ENCODE measurements at regions not wholly inside any gene's neighbourhood (a gene's known extent, or its start where the extent isn't known, plus 50 kb on each side); places are given as distances from the start of the nearest gene placed in this dataset.

DNA sequence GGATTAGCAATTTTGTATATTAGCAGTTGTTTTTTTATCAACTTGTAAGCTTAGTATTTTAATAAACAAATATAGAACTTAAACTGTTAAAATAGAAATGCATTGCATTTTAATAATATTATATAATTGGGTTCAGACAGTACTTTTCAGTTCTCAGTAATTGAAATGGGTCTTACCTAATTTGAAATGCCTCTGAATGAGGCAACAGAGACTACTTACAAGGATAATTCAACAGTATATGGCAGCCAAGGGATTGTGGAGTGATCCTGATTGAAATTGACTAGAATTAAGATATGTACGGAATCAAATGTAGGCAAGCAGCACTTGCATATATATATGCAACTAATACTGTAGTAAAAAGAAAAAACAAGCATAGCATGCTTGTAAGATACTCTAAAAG, 1503.9 kb upstream of the MIR17HG start:
- no peaks in the 10 kb centered on the region for H3K36me3 ChIP-seq (ENCODE audit: insufficient read depth, low read length)
- H3K27ac ChIP-seq (ENCODE audit: low read depth, low read length): no peak overlapping the region
- no peak for DNase-seq (ENCODE audit: insufficient read length, low spot score, missing footprints)
- no peaks in the 10 kb centered on the region for H3K4me1 ChIP-seq (ENCODE audit: insufficient read depth, low read length)
- no peak overlapping the region for H3K4me2 ChIP-seq (ENCODE audit: insufficient read depth, low read length)
- peaks cover 2% of the 10 kb centered on the region for H3K9me3 ChIP-seq (ENCODE audit: low read depth, low read length)
- no peak overlapping the region for H2AFZ ChIP-seq (ENCODE audit: low read length)
- no peaks in the 10 kb centered on the region for H3K79me2 ChIP-seq (ENCODE audit: insufficient read depth, low read length)
- H3K4me3 ChIP-seq (ENCODE audit: insufficient read depth, low read length): no peak overlapping the region
- no peaks in the 10 kb centered on the region for H4K20me1 ChIP-seq (ENCODE audit: insufficient read depth, low read length)
- TF ChIP-seq, protein P1, sequence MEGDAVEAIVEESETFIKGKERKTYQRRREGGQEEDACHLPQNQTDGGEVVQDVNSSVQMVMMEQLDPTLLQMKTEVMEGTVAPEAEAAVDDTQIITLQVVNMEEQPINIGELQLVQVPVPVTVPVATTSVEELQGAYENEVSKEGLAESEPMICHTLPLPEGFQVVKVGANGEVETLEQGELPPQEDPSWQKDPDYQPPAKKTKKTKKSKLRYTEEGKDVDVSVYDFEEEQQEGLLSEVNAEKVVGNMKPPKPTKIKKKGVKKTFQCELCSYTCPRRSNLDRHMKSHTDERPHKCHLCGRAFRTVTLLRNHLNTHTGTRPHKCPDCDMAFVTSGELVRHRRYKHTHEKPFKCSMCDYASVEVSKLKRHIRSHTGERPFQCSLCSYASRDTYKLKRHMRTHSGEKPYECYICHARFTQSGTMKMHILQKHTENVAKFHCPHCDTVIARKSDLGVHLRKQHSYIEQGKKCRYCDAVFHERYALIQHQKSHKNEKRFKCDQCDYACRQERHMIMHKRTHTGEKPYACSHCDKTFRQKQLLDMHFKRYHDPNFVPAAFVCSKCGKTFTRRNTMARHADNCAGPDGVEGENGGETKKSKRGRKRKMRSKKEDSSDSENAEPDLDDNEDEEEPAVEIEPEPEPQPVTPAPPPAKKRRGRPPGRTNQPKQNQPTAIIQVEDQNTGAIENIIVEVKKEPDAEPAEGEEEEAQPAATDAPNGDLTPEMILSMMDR (IDR thresholded peaks at IDR 0.05; ENCODE audit: extremely low read depth, low read depth, low read length): no peak
- H3K27me3 ChIP-seq (ENCODE audit: insufficient read depth, low read length): no peaks in the 10 kb centered on the region

DNA sequence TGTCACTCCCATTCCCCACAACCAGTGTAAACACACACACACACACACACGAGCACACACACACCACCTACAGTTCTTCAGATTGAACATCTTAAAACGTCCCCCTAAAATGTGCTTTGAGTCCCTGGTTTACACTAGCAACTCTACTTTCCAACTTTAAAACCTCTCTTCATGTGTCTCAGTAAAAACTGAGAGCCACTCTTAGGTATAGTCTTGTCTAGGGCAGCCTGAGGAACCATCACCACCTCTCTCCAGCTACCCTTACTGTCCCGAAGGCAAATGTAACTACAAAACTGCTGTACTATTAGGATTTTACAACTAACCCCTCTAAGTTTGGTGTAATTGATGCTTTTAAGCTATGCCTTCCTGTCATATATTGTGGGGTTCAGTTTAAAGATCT, 1501.6 kb upstream of the MIR17HG start:
- H3K27me3 ChIP-seq (ENCODE audit: insufficient read depth, low read length): no peaks in the 10 kb centered on the region
- no peak overlapping the region for H3K4me3 ChIP-seq (ENCODE audit: insufficient read depth, low read length)
- TF ChIP-seq, protein P1 (IDR thresholded peaks at IDR 0.05; ENCODE audit: extremely low read depth, low read depth, low read length): no peak
- H3K36me3 ChIP-seq (ENCODE audit: insufficient read depth, low read length): no peaks in the 10 kb centered on the region
- H3K79me2 ChIP-seq (ENCODE audit: insufficient read depth, low read length): no peaks in the 10 kb centered on the region
- no peak overlapping the region for H3K27ac ChIP-seq (ENCODE audit: low read depth, low read length)
- DNase-seq (ENCODE audit: insufficient read length, low spot score, missing footprints): no peak
- H3K4me1 ChIP-seq (ENCODE audit: insufficient read depth, low read length): no peaks in the 10 kb centered on the region
- H3K4me2 ChIP-seq (ENCODE audit: insufficient read depth, low read length): no peak overlapping the region
- no peak overlapping the region for H2AFZ ChIP-seq (ENCODE audit: low read length)
- no peaks in the 10 kb centered on the region for H4K20me1 ChIP-seq (ENCODE audit: insufficient read depth, low read length)
- H3K9me3 ChIP-seq (ENCODE audit: low read depth, low read length): peaks cover 2% of the 10 kb centered on the region

GRCh38 chr13:89846926-89847585, 1500.4 kb upstream of the MIR17HG start:
- Histone ChIP-seq H3K4me3 (ENCODE audit: insufficient read depth, low read length) (no peak overlapping the region), H3K27me3 (ENCODE audit: insufficient read depth, low read length) (no peaks in the 10 kb centered on the region), H4K20me1 (ENCODE audit: insufficient read depth, low read length) (no peaks in the 10 kb centered on the region), H3K9me3 (ENCODE audit: low read depth, low read length) (no peaks in the 10 kb centered on the region), H3K27ac (ENCODE audit: low read depth, low read length) (no peak overlapping the region), H3K79me2 (ENCODE audit: insufficient read depth, low read length) (no peaks in the 10 kb centered on the region), H2AFZ (ENCODE audit: low read length) (no peak overlapping the region), H3K4me1 (ENCODE audit: insufficient read depth, low read length) (no peaks in the 10 kb centered on the region), H3K4me2 (ENCODE audit: insufficient read depth, low read length) (no peak overlapping the region), H3K36me3 (ENCODE audit: insufficient read depth, low read length) (no peaks in the 10 kb centered on the region)
- TF ChIP-seq, protein P1 (IDR thresholded peaks at IDR 0.05; ENCODE audit: extremely low read depth, low read depth, low read length): no peak
- no peak for DNase-seq (ENCODE audit: insufficient read length, low spot score, missing footprints)

- Histone ChIP-seq H3K27ac (ENCODE audit: low read depth, low read length) (no peak overlapping the region), H3K27me3 (ENCODE audit: insufficient read depth, low read length) (no peaks in the 10 kb centered on the region), H3K4me1 (ENCODE audit: insufficient read depth, low read length) (no peaks in the 10 kb centered on the region), H3K79me2 (ENCODE audit: insufficient read depth, low read length) (no peaks in the 10 kb centered on the region), H2AFZ (ENCODE audit: low read length) (no peak overlapping the region), H3K36me3 (ENCODE audit: insufficient read depth, low read length) (no peaks in the 10 kb centered on the region), H3K4me3 (ENCODE audit: insufficient read depth, low read length) (no peak overlapping the region), H3K4me2 (ENCODE audit: insufficient read depth, low read length) (no peak overlapping the region), H3K9me3 (ENCODE audit: low read depth, low read length) (peaks cover 1% of the 10 kb centered on the region), H4K20me1 (ENCODE audit: insufficient read depth, low read length) (no peaks in the 10 kb centered on the region)
- DNase-seq (ENCODE audit: insufficient read length, low spot score, missing footprints): no peak
- TF ChIP-seq, protein P1 (IDR thresholded peaks at IDR 0.05; ENCODE audit: extremely low read depth, low read depth, low read length): no peak
These were observed 1494.9 kb upstream of the MIR17HG start for GRCh38 chr13:89852570-89852969.

Measured in osteoblast (primary cell).